ACHN (cell line): ENCODE measurements at regions not wholly inside any gene's neighbourhood (a gene's known extent, or its start where the extent isn't known, plus 50 kb on each side); places are given as distances from the start of the nearest gene placed in this dataset.
"Not testable (repeated sequence)": the region's sequence is repeated elsewhere in the genome, so short reads cannot be mapped to it uniquely, and the experiment has no call there.

Experiments used
- DNase-seq: peaks from one replicate; pipeline ENCODE4 v3.0.0-alpha.2; 2015
- in situ Hi-C: cut with HindIII; loops from 2 replicates; pipeline ENCODE4 v1.10.0; 2017; ENCODE audit warnings: low sequenced_read_pairs, low pct_ligation_motif_present, low pct_unique_long_range_greater_than_20kb

GRCh38 chr5:27845248-27845647 is 806.9 kb upstream of the CDH9 start:
- in situ Hi-C loops: no loop called here
- no peak for DNase-seq

- in situ Hi-C loops, DNase-seq: not testable (repeated sequence)
Measured at GRCh38 chr5:27836704-27837103, 798.3 kb upstream of the CDH9 start.

- no peak for DNase-seq
- in situ Hi-C loops: no loop called here
Measured at GRCh38 chr5:27832886-27833285, 794.5 kb upstream of the CDH9 start.

- in situ Hi-C loops: no loop called here
- DNase-seq: peak; percentile 11
Measured at GRCh38 chr5:27830546-27830945, 792.2 kb upstream of the CDH9 start.

- in situ Hi-C loops: no loop called here
- DNase-seq: no peak
Measured at GRCh38 chr5:27821681-27822080, 783.3 kb upstream of the CDH9 start.

GRCh38 chr5:27818888-27819287 is 780.5 kb upstream of the CDH9 start:
- DNase-seq: no peak
- in situ Hi-C loops: no loop called here

GRCh38 chr5:27814983-27815382 is 776.6 kb upstream of the CDH9 start:
- in situ Hi-C loops: no loop called here
- no peak for DNase-seq

- no peak for DNase-seq
- in situ Hi-C loops: no loop called here
Measured at GRCh38 chr5:27814286-27814685, 775.9 kb upstream of the CDH9 start.

GRCh38 chr5:27810458-27810857 is 772.1 kb upstream of the CDH9 start:
- no peak for DNase-seq
- in situ Hi-C loops: no loop called here

- in situ Hi-C loops: no loop called here
- no peak for DNase-seq
Measured at GRCh38 chr5:27797220-27797619, 758.8 kb upstream of the CDH9 start.

- in situ Hi-C loops: no loop called here
- DNase-seq: no peak
Measured at GRCh38 chr5:27788184-27788583, 749.8 kb upstream of the CDH9 start.

GRCh38 chr5:27784317-27784716 is 745.9 kb upstream of the CDH9 start:
- no peak for DNase-seq
- in situ Hi-C loops: no loop called here

GRCh38 chr5:27778121-27778520 is 739.7 kb upstream of the CDH9 start:
- in situ Hi-C loops: no loop called here
- no peak for DNase-seq

GRCh38 chr5:27773636-27774035 is 735.2 kb upstream of the CDH9 start:
- no peak for DNase-seq
- in situ Hi-C loops: no loop called here

GRCh38 chr5:27773166-27773565 is 734.8 kb upstream of the CDH9 start:
- no peak for DNase-seq
- in situ Hi-C loops: no loop called here

GRCh38 chr5:27769748-27770402 is 731.5 kb upstream of the CDH9 start:
- no peak for DNase-seq
- in situ Hi-C loops: no loop called here

- in situ Hi-C loops: no loop called here
- DNase-seq: no peak
Measured at GRCh38 chr5:27748847-27749246, 710.5 kb upstream of the CDH9 start.

GRCh38 chr5:27743383-27743979 is 705.1 kb upstream of the CDH9 start:
- DNase-seq, in situ Hi-C loops: not testable (repeated sequence)

- no peak for DNase-seq
- in situ Hi-C loops: no loop called here
Measured at GRCh38 chr5:27742805-27743204, 704.4 kb upstream of the CDH9 start.

GRCh38 chr5:27734838-27735237 is 696.5 kb upstream of the CDH9 start:
- no peak for DNase-seq
- in situ Hi-C loops: no loop called here
